Astrocyte of the hippocampus (primary cell): ENCODE measurements at regions not wholly inside any gene's neighbourhood (a gene's known extent, or its start where the extent isn't known, plus 50 kb on each side); places are given as distances from the start of the nearest gene placed in this dataset.

Source experiments
- DNase-seq: peaks from one replicate; pipeline ENCODE4 v3.0.0; 2011; ENCODE audit warnings: low read depth, low spot score

DNA sequence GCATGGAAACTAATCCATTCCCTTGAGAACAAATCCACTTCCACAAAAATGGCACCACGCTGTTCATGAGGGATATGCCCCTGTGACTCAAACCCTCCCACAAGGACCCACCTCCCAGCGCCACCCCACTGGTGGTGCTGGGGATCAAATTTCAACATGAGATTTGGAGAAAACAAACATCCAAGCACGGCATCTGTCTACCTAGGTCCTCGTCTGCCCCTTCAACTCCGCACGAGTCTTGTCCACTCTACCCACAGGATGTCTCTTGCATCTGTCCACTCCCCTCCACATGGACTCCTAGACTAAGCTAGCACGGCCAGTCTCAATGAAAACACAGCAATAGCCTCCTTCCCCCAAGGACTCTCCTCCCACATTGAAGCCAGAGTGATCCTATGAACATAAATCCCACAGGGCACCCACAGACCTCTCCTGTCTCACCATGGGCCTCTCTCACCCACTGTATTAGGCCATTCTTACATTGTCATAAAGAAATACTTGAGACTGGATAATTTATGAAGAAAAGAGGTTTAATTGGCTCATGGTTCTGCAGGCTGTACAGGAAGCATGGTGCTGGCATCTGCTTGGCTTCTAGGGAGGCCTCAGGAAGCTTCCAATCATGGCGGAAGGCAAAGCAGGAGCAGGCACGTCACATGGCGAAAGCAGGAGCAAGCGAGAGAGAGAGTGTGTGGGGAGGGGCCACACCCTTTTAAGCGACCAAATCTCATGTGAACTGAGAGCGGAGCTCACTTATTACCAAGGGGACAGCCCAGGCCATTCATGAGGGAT lies 101.4 kb downstream of the TOMM20 start:
- DNase-seq = no peak

- DNase-seq = no peak
Measured at GRCh38 chr1:235025422-235025984, 103.1 kb downstream of the TOMM20 start.

DNA sequence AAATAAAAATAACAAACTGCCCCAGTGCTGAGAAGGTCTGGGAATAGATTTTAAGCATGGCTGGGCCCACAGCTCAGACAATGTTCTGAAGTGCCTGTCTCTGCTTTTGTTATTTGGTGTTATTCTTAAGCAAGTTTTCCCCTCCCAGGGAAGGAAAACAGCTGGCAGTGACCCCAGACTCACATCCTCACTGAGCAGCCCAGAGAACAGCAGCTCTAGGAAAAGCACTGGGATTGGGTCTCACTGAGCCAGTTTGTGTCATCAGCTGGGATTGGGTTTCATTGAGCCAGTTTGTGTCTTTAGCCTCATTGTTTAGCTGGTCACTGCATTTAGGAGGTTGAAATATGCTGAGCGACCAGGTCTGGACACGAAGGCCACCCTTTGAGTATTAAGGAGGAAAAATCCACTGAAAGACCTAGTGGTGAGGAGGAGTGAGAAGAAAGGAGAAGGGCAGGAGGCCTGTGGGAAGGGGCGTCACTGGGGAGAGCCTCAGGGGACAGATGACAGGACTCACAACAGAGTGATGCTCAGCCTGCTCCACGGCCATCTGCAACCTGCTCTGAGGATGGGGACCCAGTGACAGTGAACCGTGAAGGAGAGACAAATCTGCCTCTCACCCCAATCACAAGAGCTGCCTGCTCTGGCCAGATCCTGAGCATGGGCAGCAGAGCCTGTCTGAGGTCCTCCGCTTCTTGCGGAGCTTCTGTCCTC lies 103.8 kb downstream of the TOMM20 start:
- DNase-seq = peak; percentile 70

DNA sequence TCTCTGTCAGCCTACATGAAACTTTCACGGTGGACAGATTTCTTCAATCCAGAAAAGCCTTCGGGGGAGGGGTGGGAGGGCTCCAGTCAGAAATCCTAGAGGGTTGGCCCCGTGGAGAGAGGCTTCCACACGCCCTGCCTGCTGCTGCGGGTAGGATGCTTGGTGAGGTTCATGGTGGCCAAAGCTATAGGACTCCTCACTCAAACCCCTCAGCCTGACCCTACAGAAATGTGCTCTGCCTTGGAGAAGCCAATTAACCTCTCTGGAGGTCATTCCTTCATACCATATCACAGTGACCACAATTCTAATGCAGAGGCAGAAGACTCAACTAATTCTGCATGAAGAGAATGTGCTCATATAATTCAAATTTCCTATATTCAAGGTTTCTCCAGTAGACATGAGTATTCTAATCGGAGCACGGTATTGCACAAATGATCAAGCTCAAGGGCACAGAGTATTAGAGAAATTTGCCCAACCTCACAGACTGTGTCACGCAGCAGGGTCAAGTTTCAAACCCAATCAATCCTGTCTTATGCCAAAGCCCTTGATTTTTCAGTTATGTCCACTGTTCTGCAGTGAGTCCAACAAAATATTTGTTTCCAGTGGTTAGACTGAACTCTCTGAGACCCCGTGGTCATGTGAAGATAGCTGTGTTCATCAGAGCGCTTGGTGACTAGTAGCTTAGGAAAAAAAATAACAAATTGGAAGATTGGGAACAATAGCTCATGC lies 104.8 kb downstream of the TOMM20 start:
- peak; percentile 25 for DNase-seq

DNA sequence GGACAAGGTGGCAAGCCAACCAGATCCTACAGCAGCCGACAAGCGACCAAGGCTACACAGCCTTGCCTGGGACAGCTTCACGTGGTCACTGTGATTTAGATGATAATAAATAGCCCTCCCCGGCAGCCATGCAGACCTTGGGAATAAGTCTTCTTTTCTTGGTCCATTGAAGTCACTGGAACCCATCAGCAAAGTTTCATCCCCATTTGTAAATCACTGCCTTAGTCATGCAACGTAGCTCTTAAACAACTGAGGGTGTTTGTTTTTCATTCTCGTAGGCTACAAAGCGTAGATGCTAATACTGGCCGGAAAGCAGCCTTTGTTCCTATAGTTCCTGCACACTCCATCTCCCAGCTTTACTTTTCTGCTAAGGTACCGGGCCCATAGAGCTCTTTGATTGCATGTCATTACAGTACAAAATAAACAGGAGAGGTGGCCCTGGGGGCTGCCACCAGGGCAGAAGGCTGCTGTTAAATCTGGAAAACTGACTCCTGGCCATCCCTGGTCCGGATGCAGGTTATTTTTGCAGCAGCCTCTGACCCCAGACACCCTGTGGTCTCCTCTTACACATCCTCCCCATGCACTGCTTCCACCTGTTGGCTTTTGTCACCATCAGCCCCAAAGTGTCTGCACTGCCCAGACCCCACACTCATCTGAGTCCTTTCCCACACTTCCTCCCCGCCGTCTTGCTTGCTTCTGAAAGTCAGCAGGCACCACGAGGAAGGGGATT lies 105.5 kb downstream of the TOMM20 start:
- no peak for DNase-seq

GRCh38 chr1:235022341-235022980 lies 106.2 kb downstream of the TOMM20 start:
- peak; percentile 72 for DNase-seq

- no peak for DNase-seq
Measured at GRCh38 chr1:235021815-235022214, 106.8 kb downstream of the TOMM20 start.

- no peak for DNase-seq
Measured at GRCh38 chr1:235021321-235021720, 107.3 kb downstream of the TOMM20 start.

DNA sequence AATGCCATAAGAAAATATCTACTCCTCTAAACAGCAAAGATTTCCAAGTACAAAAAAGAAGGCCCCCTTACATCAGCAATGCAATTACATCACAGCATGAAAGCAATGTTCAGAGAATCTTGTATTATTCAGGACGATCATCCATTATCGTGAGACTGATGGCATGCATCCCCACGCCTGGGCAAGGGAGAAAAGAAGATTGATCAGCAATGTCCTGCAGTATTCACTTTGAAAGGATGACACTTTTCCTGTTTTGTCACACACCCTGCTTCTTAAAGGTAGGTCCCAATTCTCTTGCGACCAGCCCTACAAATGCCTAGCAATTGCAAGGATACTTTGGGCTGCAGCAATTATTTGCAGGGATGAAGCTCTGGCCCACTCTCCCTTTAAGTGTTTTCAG lies 108.7 kb downstream of the TOMM20 start:
- no peak for DNase-seq

DNA sequence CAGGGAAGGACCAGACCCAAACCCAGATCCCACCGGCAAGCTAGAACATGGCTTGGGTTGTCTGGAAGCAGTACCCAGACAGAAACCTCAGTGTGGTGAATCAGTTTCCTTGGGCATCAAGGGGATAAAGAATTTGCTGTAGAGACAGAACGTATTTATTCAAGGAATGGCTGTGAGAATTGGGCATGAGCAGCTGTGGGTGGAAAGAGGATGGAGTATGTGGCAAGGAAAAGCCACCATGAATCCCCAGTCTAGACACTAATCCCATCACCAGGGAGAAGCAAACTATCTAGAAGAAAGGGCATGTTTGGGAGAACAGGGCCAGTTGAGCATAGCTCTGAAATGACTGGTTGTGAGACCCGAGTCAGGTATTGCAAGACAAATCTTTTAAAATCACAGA lies 109.2 kb downstream of the TOMM20 start:
- peak; percentile 54 for DNase-seq

GRCh38 chr1:235018720-235019444 lies 109.8 kb downstream of the TOMM20 start:
- no peak for DNase-seq

DNA sequence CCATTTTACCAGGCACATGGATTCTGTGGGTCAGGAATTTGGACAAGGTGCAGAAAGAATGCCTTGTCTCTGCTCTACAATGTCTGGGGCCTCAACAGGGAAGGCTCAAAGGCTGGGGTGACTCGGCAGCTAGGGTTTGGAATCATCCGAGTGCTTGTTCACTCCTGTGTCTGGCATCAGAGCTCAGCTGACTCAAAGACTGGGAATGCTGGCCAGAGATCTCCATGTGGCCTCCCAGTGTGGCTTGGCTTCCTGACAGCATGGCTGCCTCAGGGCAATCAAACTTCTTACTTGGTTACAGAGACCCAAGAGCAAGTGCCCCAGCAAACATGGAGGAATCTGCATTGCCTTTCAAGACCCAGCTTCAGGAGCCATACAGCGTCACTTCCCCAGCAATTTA lies 110.5 kb downstream of the TOMM20 start:
- DNase-seq = peak; percentile 99

GRCh38 chr1:235017719-235018118 lies 110.9 kb downstream of the TOMM20 start:
- no peak for DNase-seq

GRCh38 chr1:235017191-235017590 lies 111.4 kb downstream of the TOMM20 start:
- no peak for DNase-seq

DNA sequence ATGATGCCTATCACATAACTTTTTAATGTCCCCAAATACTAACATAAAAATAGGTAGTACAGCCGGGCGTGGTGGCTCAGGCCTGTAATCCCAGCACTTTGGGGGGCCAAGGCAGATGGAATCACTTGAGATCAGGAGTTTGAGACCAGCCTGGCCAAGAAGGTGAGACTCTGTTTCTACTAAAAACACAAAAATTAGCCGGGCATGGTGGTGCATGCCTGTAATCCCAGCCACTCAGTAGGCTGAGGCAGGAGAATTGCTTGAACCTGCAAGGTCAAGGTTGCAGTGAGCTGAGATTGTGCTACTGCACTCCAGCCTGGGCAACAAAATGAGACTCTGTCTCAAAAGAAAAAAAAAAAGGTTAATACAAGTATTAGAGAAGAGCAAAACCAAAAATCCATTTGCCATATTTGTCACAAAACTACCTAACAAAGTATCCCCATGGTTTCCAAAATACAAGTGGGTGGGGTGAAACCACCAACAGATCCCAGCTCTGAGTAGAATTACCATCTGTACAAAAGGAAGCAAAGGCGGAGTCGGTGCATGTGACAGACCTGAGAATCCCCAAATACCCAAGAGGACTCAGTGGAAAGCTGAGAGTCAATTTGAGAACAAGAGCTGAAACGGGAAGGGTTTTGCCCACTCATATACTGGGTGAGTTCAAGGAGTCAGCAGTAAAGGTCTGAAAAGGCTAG lies 113.2 kb downstream of the TOMM20 start:
- no peak for DNase-seq

DNA sequence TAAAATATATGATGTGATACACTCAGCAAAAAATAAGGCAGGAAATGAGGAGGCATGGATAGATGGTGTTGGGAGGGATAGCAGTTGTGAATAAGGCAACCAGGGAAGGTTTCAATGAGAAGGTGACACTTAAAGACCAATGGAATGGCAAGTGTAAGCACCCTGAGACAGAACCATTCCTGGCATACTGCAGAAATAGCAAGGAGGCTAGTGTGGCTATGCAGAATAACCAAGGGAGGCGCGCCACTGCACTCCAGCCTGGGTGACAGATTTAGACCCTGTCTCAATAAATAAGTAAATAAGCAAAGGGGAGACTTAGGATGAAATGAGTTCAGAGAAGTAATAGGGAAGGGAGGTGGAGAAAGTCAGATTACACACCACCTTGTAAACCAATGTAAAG lies 113.9 kb downstream of the TOMM20 start:
- DNase-seq = no peak

GRCh38 chr1:235013512-235013911 lies 115.1 kb downstream of the TOMM20 start:
- no peak for DNase-seq

DNA sequence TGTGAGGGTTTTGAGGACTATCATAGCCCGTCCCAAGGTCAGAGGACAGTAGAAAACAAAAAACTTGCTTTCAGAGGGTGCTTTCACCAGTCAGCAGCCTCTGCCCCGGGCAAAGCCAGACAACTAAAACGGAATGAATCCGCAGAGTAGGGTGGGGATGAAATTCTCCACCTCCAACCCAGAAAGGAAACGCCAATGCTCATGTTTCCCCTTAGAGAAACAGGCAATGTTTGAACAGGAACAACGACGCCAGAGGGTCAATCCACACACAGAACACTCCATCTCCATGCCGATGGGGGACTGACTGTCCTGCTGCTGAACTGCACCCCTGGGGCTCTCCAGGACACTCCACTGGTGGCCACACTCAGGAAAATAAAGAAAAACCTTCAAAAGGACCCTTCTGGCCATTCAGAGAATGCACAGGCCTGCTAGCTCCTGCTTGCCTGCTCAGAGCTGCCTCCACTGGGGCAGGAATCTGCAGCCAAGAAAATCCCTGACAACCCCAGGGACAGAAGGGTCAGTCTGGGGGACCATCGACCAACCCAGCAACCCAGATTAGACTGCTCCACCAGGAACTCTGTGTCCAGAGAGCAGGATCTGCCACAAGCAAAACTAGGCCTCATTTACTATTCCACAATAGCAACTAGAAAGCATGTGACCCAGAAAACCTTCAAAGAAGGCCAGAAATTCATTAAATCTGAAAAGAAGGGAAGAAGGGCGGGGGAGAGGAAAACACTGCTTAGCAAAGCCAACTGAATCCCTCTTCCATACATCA lies 116.0 kb downstream of the TOMM20 start:
- no peak for DNase-seq
